ENCODE measurements at regions not wholly inside any gene's neighbourhood (a gene's known extent, or its start where the extent isn't known, plus 50 kb on each side); places are given as distances from the start of the nearest gene placed in this dataset.
A peak's percentile ranks its signal among the peaks of the same experiment; 100 is the strongest.

- DNase-seq (ENCODE audit: low read depth): no peak
Observed at GRCh38 chr21:16538936-16539440, 809.2 kb downstream of the USP25 start.

GRCh38 chr21:16540966-16541727 lies 811.4 kb downstream of the USP25 start:
- DNase-seq (ENCODE audit: low read depth): no peak

- no peak for DNase-seq (ENCODE audit: low read depth)
Observed at GRCh38 chr21:16550118-16550517, 820.3 kb downstream of the USP25 start.

GRCh38 chr21:16550917-16551741 lies 821.3 kb downstream of the USP25 start:
- DNase-seq (ENCODE audit: low read depth): no peak

GRCh38 chr21:16552880-16553279 lies 823.1 kb downstream of the USP25 start:
- no peak for DNase-seq (ENCODE audit: low read depth)

GRCh38 chr21:16554503-16554902 lies 824.7 kb downstream of the USP25 start:
- DNase-seq (ENCODE audit: low read depth): no peak

GRCh38 chr21:16563116-16563515 lies 833.3 kb downstream of the USP25 start:
- no peak for DNase-seq (ENCODE audit: low read depth)

GRCh38 chr21:16563795-16564194 lies 834.0 kb downstream of the USP25 start:
- no peak for DNase-seq (ENCODE audit: low read depth)

- DNase-seq (ENCODE audit: low read depth): no peak
Observed at GRCh38 chr21:16568244-16568643, 838.5 kb downstream of the USP25 start.

- DNase-seq (ENCODE audit: low read depth): no peak
Observed at GRCh38 chr21:16568661-16569060, 838.9 kb downstream of the USP25 start.

- DNase-seq (ENCODE audit: low read depth): no peak
Observed at GRCh38 chr21:16569679-16570078, 839.9 kb downstream of the USP25 start.

- no peak for DNase-seq (ENCODE audit: low read depth)
Observed at GRCh38 chr21:16570171-16570570, 840.4 kb downstream of the USP25 start.

- no peak for DNase-seq (ENCODE audit: low read depth)
Observed at GRCh38 chr21:16570856-16571255, 841.1 kb downstream of the USP25 start.

GRCh38 chr21:16571594-16571993 lies 841.8 kb downstream of the USP25 start:
- no peak for DNase-seq (ENCODE audit: low read depth)

GRCh38 chr21:16572032-16572431 lies 842.2 kb downstream of the USP25 start:
- no peak for DNase-seq (ENCODE audit: low read depth)

- no peak for DNase-seq (ENCODE audit: low read depth)
Observed at GRCh38 chr21:16573578-16573977, 843.8 kb downstream of the USP25 start.

GRCh38 chr21:16577975-16578374 lies 848.2 kb downstream of the USP25 start:
- DNase-seq (ENCODE audit: low read depth): no peak

- DNase-seq (ENCODE audit: low read depth): no peak
Observed at GRCh38 chr21:16578912-16579311, 849.1 kb downstream of the USP25 start.

GRCh38 chr21:16579538-16579937 lies 849.8 kb downstream of the USP25 start:
- DNase-seq (ENCODE audit: low read depth): peak; percentile 70

GRCh38 chr21:16580661-16581060 lies 850.9 kb downstream of the USP25 start:
- DNase-seq (ENCODE audit: low read depth): no peak

GRCh38 chr21:16583556-16583955 lies 853.8 kb downstream of the USP25 start:
- no peak for DNase-seq (ENCODE audit: low read depth)

GRCh38 chr21:16584756-16585155 lies 855.0 kb downstream of the USP25 start:
- DNase-seq (ENCODE audit: low read depth): no peak

- DNase-seq (ENCODE audit: low read depth): no peak
Observed at GRCh38 chr21:16585896-16586295, 856.1 kb downstream of the USP25 start.
